HG03442 (cell line): ENCODE measurements at regions not wholly inside any gene's neighbourhood (a gene's known extent, or its start where the extent isn't known, plus 50 kb on each side); places are given as distances from the start of the nearest gene placed in this dataset.

Source experiments
- ATAC-seq: cut with Tn5 transposase; IDR thresholded peaks from one replicate; pipeline ENCODE4 v1.9.1; 2021; ENCODE audit warnings: mild to moderate bottlenecking, moderate library complexity; ENCODE audit not compliant: unreplicated experiment

- ATAC-seq, result no peak
These were observed 1480.4 kb downstream of the BRD1 start for GRCh38 chr22:48347311-48347710.

DNA sequence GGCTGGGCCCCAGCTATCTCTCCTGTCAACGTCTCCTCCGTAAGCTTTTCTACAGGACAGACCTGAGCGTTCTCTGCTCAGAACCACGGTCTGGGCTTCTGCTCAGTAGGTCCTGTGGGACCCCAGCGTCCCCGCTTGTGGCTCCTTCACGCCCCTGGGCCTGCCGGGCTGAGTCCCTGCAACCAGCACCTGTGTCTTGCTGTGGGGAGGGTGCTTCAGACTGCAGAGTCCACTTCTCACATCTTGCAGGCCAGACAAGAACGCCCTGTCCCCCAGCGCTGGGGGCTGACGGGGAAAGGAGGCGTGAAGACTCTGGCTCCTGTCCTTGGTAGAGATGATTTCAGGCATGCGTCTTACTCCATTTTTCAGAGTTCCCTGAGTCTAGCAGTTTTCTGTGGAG lies 1480.8 kb downstream of the BRD1 start:
- ATAC-seq, result no peak

DNA sequence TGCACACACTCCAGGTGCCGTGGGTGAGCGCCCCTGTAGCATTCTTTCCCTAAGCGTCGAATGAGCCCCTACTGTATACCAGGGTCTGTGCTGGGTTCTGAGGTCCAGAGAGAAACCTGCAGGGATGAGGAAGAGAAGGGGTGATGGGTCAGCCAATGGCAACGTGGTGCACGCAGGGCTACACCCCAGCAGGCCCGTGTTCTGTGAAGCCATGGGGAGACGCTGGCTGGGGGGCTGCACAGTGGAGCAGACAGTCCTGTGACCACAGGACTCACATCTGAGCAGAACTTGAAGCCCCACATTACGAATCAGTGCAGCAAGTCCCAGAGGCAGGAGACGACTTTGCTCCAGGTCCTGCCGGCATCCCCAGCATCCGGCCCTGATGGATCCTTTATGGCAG lies 1481.4 kb downstream of the BRD1 start:
- no peak for ATAC-seq

- ATAC-seq, result no peak
These were observed 1482.0 kb downstream of the BRD1 start for GRCh38 chr22:48345631-48346030.

DNA sequence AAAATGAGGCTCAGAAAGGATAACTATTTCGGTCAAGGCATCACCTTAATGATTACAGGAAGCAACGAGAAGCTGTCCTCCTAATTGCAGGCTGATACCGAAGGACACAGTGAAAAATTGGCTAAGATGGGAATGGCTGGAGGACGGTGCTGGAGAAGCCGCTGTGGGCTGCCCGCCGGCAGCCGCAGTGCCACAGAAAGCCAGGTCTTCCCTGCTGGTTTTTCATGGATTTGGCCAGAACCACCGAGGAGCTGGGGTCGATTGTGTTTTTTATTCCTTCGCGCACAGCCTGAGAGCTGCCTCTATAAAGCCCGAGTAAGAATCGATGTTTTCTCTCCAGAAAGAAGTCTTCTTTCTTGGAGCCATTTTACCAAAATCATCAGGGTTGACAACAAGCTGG lies 1484.2 kb downstream of the BRD1 start:
- no peak for ATAC-seq

DNA sequence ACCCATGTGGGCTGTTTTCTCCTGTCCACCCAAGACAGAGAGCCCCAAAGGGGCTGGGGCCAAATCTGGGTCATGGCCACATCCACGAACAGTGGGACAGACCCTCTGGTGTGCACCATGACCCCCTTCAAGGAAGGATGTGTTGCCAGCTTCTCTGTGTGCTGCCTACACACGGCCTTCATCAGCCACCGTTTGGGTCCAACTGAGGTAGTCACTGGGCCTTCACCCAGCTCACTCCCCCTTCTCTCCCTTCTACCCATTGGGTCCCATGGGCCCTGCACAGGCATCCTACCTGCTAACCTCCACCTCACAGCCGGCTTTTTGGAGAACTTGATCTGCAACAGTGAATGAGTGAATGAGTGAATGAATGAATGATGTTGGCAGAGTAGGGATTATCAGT lies 1484.9 kb downstream of the BRD1 start:
- no peak for ATAC-seq

DNA sequence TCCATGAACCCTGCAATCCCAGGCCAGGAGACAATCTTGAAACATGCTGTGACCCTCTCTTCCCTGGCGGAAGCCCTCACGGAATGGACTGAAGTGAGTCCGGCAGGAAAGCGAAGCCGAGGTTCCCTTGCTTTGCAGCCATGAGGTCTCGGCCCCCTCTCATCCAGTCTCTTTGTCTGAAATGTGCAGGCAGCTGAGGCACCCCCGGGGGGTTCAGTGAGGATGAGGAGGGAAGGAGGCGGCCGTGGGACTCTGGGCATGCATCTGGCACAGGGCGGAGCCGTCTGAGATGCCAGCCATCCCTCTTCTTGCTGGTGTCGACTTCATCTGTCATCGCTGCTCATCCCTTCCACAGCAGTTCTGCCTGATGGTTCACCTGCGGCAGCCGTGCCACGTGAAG lies 1485.7 kb downstream of the BRD1 start:
- no peak for ATAC-seq

DNA sequence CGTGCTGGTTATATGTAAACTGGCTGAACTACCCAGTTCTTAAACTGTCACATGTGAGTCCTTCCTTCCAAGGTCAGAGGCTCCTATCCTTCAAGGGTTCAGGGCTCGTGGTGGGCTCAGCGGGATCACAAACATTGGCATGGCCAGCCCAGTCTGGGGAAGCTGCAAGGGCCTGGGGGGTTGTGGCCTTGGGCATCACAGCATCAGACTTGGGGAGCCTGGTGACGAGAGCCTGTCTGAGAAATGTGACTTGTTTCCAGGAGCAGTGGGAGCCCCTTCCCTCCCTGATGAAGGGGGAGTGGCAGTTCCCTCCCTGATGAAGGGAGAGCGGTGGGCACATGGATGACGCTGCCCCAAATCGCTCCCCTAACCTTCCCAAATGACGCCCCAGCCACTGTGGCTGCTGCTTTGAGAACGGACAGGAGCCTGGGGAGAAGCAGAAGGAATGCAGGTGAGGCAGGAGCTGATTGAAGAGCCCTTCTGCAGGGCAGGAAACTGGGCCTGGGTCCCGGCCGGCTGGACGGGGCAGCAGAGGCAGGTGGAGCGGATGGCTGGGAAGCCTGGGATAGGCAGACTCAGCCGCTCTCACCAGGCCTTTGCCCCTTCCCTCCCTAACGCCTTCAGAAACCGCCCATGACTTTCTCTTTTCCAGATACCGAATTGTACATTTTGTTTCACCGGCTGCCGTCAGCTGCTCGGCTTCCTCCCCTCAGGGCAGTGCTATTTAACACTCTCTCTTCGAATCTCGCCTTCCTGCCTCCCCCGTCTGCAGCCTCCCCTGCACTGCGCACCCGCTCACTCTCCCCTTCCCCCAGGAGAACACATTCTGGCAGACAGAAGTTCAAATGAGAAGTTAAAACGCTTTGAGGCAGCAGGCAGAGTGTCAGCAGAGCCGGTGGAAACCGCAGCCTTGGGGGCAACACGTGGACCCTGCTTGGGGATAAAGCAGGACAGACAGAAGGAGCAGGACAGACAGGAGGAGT lies 1486.7 kb downstream of the BRD1 start:
- no peak for ATAC-seq

- no peak for ATAC-seq
These were observed 1487.5 kb downstream of the BRD1 start for GRCh38 chr22:48340191-48340590.

DNA sequence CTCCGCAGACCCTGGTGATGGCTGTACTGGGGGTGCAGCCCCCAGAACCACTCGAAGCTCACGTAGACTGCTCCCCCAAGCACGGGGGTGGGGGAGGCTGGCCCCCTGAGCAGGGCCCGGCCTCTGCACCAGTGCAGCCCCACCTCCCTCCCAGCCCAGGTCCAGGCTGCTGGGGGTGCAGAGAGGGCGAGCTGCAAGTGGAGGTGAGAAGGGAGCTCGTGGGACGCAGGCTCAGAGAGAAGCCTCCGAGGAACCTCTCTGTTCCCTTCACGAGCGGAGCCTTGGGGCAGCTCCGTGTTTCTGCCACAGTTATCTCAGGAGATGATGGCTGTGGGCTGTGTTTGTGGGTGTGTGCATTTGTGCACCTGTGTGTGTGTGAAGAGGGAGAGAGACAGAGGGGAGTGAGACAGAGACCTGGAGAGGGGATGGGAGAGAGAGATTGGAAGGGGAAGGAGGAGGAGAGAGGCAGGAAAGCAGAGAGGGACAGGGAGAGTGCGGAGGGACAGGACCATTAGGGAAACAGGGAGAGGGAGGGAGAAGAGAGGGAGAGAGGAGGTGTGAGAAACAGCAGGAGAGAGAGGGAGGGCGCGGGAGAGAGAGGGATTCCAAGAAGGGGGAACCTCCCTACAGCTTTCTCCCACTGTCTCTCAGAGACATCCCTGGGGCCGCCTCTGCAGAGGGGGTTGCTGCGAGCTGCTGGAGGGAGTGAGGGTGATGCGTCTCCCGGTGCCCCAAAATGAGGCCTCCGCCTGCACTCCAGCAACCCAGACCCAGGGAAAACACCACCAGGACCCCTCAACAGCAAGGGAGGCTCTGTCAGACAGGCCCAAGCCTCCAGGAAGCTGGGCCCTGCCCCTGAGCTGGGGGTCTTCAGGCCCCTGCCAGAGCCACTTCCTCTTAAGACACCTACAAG lies 1488.6 kb downstream of the BRD1 start:
- no peak for ATAC-seq

- no peak for ATAC-seq
These were observed 1489.5 kb downstream of the BRD1 start for GRCh38 chr22:48337957-48338792.

GRCh38 chr22:48336339-48337060 lies 1491.2 kb downstream of the BRD1 start:
- ATAC-seq, result no peak

- no peak for ATAC-seq
These were observed 1492.1 kb downstream of the BRD1 start for GRCh38 chr22:48335442-48336139.

DNA sequence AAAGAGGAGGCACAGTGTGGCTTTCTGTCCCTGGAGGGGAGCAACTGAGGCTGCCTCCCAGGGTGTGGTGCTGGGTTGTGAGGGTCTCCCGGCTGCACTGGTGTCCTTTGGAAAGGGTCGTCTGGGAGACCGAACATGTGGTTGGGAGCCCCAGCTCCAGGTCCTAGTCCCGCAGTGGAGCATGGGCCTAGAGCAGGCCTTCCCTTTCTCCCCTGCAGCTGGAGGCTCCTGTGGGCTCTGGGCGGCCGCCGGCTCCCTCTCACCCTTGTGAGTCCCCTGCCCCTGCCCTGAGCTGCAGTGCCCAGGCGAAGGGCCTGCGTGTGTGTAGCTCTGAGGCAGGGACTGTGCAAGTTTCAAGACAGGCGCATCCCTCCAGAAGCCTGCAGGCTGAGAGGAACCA lies 1492.7 kb downstream of the BRD1 start:
- ATAC-seq, result no peak

GRCh38 chr22:48333816-48334735 lies 1493.6 kb downstream of the BRD1 start:
- no peak for ATAC-seq

GRCh38 chr22:48333323-48333763 lies 1494.3 kb downstream of the BRD1 start:
- ATAC-seq, result no peak

DNA sequence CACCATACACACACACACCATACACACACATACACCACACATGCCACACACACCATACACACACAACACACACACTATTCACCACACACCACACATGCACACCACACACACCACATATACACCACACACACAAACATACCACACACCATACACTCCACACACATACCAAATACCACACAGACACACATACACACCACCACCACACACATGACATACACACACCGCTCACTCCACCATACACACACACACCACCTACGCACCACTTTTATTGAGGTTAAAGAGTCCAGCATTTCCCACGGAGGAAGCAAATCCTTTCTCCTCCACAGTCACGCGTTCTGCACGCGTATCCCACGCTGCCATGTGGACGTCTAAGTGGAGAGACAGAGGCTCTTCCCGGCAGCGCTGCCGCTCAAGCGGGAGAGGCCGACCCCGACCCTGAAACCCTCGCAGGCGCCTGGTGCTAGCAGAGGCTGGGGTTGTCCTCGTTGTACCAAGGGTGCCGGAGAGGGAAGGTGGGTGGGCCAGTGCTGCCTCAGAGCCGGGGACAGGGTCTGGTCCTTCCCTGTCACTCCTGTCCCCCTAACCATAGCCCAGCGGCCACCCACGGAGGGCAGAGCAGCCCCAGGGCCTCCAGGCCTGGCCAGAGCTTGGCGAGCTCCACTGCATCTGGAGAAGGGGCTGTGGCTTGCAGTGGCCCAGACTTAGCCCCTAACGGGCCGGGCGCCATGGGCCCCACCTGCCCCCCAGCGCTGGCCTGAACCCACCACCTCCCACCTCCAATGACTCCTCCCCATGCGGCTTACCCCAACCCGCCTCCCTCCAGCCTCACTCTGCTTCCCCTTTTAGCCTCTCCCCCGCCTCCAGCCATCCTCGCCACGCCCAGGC lies 1495.0 kb downstream of the BRD1 start:
- ATAC-seq, result no peak
